SU-DHL-6 (cell line): ENCODE measurements at regions not wholly inside any gene's neighbourhood (a gene's known extent, or its start where the extent isn't known, plus 50 kb on each side); places are given as distances from the start of the nearest gene placed in this dataset.

Experiments used
- H2AFZ ChIP-seq: fragments of 200-600 bp; sonication (generic); 2 replicates; pipeline ENCODE4 v1.6.1; 2014; ENCODE audit warnings: low read depth, mild to moderate bottlenecking, moderate library complexity, mixed read lengths, antibody characterized with exemption, low read length; ENCODE audit not compliant: severe bottlenecking
- H3F3A ChIP-seq: fragments of 200-600 bp; shearing (Covaris generic); 2 replicates; pipeline ENCODE4 v1.6.0; 2016; ENCODE audit warnings: antibody characterized with exemption, mild to moderate bottlenecking; ENCODE audit not compliant: insufficient read depth
- H3K27ac ChIP-seq: fragments of 200-600 bp; sonication (generic); 2 replicates; pipeline ENCODE4 v1.5.1; 2016; ENCODE audit warnings: low read depth, mild to moderate bottlenecking, low read length, moderate library complexity, mixed read lengths
- H3K27me3 ChIP-seq: fragments of 200-600 bp; sonication (generic), shearing (Covaris generic); 2 replicates; pipeline ENCODE4 v1.6.0; 2014; ENCODE audit warnings: mild to moderate bottlenecking, low read length
- H3K36me3 ChIP-seq: fragments of 200-600 bp; sonication (generic); 2 replicates; pipeline ENCODE4 v1.6.1; 2014; ENCODE audit warnings: mild to moderate bottlenecking, low read length, mixed read lengths
- H3K4me2 ChIP-seq: fragments of 300-600, 200-600 bp; shearing (Covaris generic), sonication (generic); 2 replicates; pipeline ENCODE4 v1.6.0; 2014; ENCODE audit warnings: low read length, low read depth, mild to moderate bottlenecking; ENCODE audit not compliant: poor library complexity, severe bottlenecking
- H3K4me3 ChIP-seq: fragments of 200-600 bp; sonication (generic); 2 replicates; pipeline ENCODE4 v1.5.1; 2014; ENCODE audit warnings: antibody characterized with exemption, low read length, mild to moderate bottlenecking, mixed read lengths; ENCODE audit not compliant: insufficient read depth, poor library complexity, severe bottlenecking
- H3K79me2 ChIP-seq: fragments of 200-600 bp; sonication (generic); 2 replicates; pipeline ENCODE4 v1.6.1; 2014; ENCODE audit warnings: mild to moderate bottlenecking, low read length, moderate library complexity; ENCODE audit not compliant: insufficient read depth
- H3K9ac ChIP-seq: fragments of 200-600 bp; sonication (generic); 2 replicates; pipeline ENCODE4 v1.7.0; 2014; ENCODE audit warnings: mild to moderate bottlenecking, low read length
- H3K9me2 ChIP-seq: fragments of 200-600 bp; sonication (generic); replicated peaks from 2 replicates; pipeline ENCODE4 v1.6.1; 2014; ENCODE audit warnings: low read length; ENCODE audit not compliant: insufficient read depth
- H3K9me3 ChIP-seq: fragments of 200-600 bp; sonication (generic); 2 replicates; pipeline ENCODE4 v1.6.1; 2014; ENCODE audit warnings: low read length, mixed read lengths; ENCODE audit not compliant: insufficient read depth
- H4K20me1 ChIP-seq: fragments of 200-600 bp; sonication (generic); 2 replicates; pipeline ENCODE4 v1.6.1; 2014; ENCODE audit warnings: low read depth, mild to moderate bottlenecking, antibody characterized with exemption, low read length, moderate library complexity, mixed read lengths
- EZH2phosphoT487 ChIP-seq: fragments of 200-600 bp; sonication (generic), shearing (Covaris generic); conservative IDR thresholded peaks from 2 replicates; pipeline ENCODE4 v1.6.1; 2018; ENCODE audit warnings: mild to moderate bottlenecking, antibody characterized with exemption, low read length, moderate library complexity, mixed read lengths
- TF ChIP-seq, protein P1 (sequence below): fragments of 200-600 bp; sonication (generic); IDR thresholded peaks from one replicate; pipeline ENCODE4 v1.5.1; 2017; ENCODE audit warnings: antibody characterized with exemption, mild to moderate bottlenecking, low read length, moderate library complexity; ENCODE audit not compliant: insufficient read depth, poor library complexity, severe bottlenecking

DNA sequence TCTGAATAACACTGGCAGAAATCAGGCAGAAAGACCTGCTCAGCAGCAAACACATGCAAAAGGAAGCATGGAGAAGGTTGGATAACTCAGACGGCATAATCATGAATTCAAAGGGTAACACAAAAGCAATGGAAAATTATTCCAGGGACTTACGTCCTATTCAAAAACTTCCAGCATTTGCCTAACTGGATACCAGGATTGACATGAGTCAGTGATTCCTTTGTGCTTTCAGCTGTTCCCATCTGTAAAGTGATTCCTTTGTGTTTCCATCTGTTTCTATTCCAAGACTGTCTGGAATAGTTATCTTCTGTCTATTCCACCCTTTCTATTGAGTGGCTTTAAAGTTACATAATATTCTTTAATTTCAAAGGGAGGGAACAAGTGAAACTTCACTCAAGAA is 1361.7 kb upstream of the CDH9 start:
- no peak overlapping the region for H2AFZ ChIP-seq
- H3K27ac ChIP-seq = no peak overlapping the region
- no peaks in the 10 kb centered on the region for H3K9me3 ChIP-seq
- no peaks in the 10 kb centered on the region for H3K79me2 ChIP-seq
- H3K4me3 ChIP-seq = no peak overlapping the region
- no peak overlapping the region for H3K9ac ChIP-seq
- no peak for TF ChIP-seq EZH2phosphoT487
- TF ChIP-seq, protein P1, sequence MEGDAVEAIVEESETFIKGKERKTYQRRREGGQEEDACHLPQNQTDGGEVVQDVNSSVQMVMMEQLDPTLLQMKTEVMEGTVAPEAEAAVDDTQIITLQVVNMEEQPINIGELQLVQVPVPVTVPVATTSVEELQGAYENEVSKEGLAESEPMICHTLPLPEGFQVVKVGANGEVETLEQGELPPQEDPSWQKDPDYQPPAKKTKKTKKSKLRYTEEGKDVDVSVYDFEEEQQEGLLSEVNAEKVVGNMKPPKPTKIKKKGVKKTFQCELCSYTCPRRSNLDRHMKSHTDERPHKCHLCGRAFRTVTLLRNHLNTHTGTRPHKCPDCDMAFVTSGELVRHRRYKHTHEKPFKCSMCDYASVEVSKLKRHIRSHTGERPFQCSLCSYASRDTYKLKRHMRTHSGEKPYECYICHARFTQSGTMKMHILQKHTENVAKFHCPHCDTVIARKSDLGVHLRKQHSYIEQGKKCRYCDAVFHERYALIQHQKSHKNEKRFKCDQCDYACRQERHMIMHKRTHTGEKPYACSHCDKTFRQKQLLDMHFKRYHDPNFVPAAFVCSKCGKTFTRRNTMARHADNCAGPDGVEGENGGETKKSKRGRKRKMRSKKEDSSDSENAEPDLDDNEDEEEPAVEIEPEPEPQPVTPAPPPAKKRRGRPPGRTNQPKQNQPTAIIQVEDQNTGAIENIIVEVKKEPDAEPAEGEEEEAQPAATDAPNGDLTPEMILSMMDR = no peak
- H3K36me3 ChIP-seq = no peaks in the 10 kb centered on the region
- no peak overlapping the region for H3K4me2 ChIP-seq
- no peaks in the 10 kb centered on the region for H3K9me2 ChIP-seq
- no peaks in the 10 kb centered on the region for H3K27me3 ChIP-seq
- H4K20me1 ChIP-seq = no peaks in the 10 kb centered on the region
- H3F3A ChIP-seq = no peaks in the 10 kb centered on the region

- no peaks in the 10 kb centered on the region for H4K20me1 ChIP-seq
- no peaks in the 10 kb centered on the region for H3K9me2 ChIP-seq
- H3K79me2 ChIP-seq = no peaks in the 10 kb centered on the region
- no peaks in the 10 kb centered on the region for H3K9me3 ChIP-seq
- no peak overlapping the region for H3K9ac ChIP-seq
- H3K36me3 ChIP-seq = no peaks in the 10 kb centered on the region
- no peaks in the 10 kb centered on the region for H3K27me3 ChIP-seq
- TF ChIP-seq, protein P1 = no peak
- no peak for TF ChIP-seq EZH2phosphoT487
- no peak overlapping the region for H2AFZ ChIP-seq
- H3K4me2 ChIP-seq = no peak overlapping the region
- no peak overlapping the region for H3K4me3 ChIP-seq
- H3K27ac ChIP-seq = no peak overlapping the region
- H3F3A ChIP-seq = no peaks in the 10 kb centered on the region
These were observed 1360.8 kb upstream of the CDH9 start for GRCh38 chr5:28399211-28399610.

DNA sequence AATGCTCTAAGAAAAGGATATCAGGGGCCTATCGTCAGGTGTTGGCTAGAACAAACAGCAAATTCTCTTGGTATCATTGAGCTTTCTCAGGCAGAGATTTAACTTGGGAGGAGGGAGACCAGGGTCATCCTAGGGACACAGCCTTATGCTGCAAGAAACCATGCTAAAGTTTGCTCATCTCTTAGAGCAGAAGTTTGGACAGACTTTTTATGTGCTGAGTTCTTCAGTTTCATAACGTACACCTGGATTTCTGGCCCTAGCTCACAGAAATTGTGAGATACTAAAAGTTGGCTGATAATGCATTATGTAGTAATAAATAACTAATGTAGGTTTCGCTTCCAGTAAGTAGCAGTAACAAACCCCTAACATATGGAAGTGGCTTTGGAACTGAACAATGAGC is 1359.8 kb upstream of the CDH9 start:
- Histone ChIP-seq H3K4me3 (no peak overlapping the region), H3K9me3 (no peaks in the 10 kb centered on the region), H3K36me3 (no peaks in the 10 kb centered on the region), H2AFZ (no peak overlapping the region), H3K9me2 (no peaks in the 10 kb centered on the region), H3K9ac (no peak overlapping the region), H3K79me2 (no peaks in the 10 kb centered on the region), H3K4me2 (no peak overlapping the region), H3K27ac (no peak overlapping the region), H4K20me1 (no peaks in the 10 kb centered on the region), H3F3A (no peaks in the 10 kb centered on the region), H3K27me3 (no peaks in the 10 kb centered on the region)
- TF ChIP-seq, protein P1 = no peak

DNA sequence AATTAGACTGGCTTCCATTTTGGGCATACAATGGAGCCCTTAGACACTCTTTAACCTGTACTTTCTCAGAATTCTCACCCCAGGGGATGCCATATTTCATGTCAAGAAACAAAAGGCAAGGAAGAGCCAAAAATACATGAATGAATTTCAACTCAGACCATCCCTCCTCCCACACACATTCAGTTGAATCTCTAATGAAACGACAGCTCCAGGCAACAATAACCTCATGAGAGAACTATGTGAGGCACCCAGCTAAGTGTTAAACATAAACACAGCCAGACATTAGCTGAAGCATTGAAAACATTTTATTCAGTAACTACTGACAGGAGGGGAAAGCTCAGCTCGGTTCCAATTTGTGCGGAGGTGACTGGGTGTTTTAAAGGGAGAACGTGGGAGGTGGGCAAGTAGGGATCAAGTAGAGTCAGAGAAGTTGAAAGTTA is 1359.1 kb upstream of the CDH9 start:
- Histone ChIP-seq H3K9ac (no peak overlapping the region), H3K79me2 (no peaks in the 10 kb centered on the region), H3K9me2 (no peaks in the 10 kb centered on the region), H2AFZ (no peak overlapping the region), H3F3A (no peaks in the 10 kb centered on the region), H3K4me3 (no peak overlapping the region), H3K27me3 (no peaks in the 10 kb centered on the region), H3K9me3 (no peaks in the 10 kb centered on the region), H3K4me2 (no peak overlapping the region), H3K27ac (no peak overlapping the region), H4K20me1 (no peaks in the 10 kb centered on the region), H3K36me3 (no peaks in the 10 kb centered on the region)
- TF ChIP-seq EZH2phosphoT487 = no peak
- TF ChIP-seq, protein P1 = no peak
